Stimulated activated CD4-positive, alpha-beta T cell treated with anti-CD3 and anti-CD28 coated beads, Interleukin-2, amount 100 ng/mL, for 24 hours (primary cell): ENCODE measurements at regions not wholly inside any gene's neighbourhood (a gene's known extent, or its start where the extent isn't known, plus 50 kb on each side); places are given as distances from the start of the nearest gene placed in this dataset.
"Not testable (repeated sequence)": the region's sequence is repeated elsewhere in the genome, so short reads cannot be mapped to it uniquely, and the experiment has no call there.

ENCODE experiments used
- DNase-seq, 2 donors: peaks; one replicate each; pipeline ENCODE4 v3.0.0-alpha.2; 2020

- no peak for DNase-seq
Measured at GRCh38 chr3:23710555-23710954, 95.2 kb upstream of the UBE2E1 start.

GRCh38 chr3:23711916-23712494 lies 93.8 kb upstream of the UBE2E1 start:
- no peak for DNase-seq

- no peak for DNase-seq
Measured at GRCh38 chr3:23712656-23713559, 92.8 kb upstream of the UBE2E1 start.

GRCh38 chr3:23713641-23714040 lies 92.1 kb upstream of the UBE2E1 start:
- no peak for DNase-seq

GRCh38 chr3:23720059-23720458 lies 85.7 kb upstream of the UBE2E1 start:
- no peak for DNase-seq

- no peak for DNase-seq
Measured at GRCh38 chr3:23720885-23721284, 84.9 kb upstream of the UBE2E1 start.

GRCh38 chr3:23723141-23723540 lies 82.6 kb upstream of the UBE2E1 start:
- DNase-seq = no peak

- DNase-seq = no peak
Measured at GRCh38 chr3:23723930-23724329, 81.8 kb upstream of the UBE2E1 start.

GRCh38 chr3:23726811-23727548 lies 78.8 kb upstream of the UBE2E1 start:
- DNase-seq = no peak

- no peak for DNase-seq
Measured at GRCh38 chr3:23728601-23729117, 77.1 kb upstream of the UBE2E1 start.

GRCh38 chr3:23729362-23729761 lies 76.4 kb upstream of the UBE2E1 start:
- not testable (repeated sequence) for DNase-seq

- no peak for DNase-seq
Measured at GRCh38 chr3:23734481-23734880, 71.3 kb upstream of the UBE2E1 start.

GRCh38 chr3:23735062-23735461 lies 70.7 kb upstream of the UBE2E1 start:
- DNase-seq = no peak

- no peak for DNase-seq
Measured at GRCh38 chr3:23735535-23736326, 70.0 kb upstream of the UBE2E1 start.

- no peak for DNase-seq
Measured at GRCh38 chr3:23738944-23739343, 66.8 kb upstream of the UBE2E1 start.

GRCh38 chr3:23739536-23739935 lies 66.2 kb upstream of the UBE2E1 start:
- no peak for DNase-seq

GRCh38 chr3:23740517-23740965 lies 65.2 kb upstream of the UBE2E1 start:
- DNase-seq = peak; percentile 27 to 38

GRCh38 chr3:23741036-23741706 lies 64.6 kb upstream of the UBE2E1 start:
- DNase-seq = no peak

GRCh38 chr3:23743141-23743784 lies 62.5 kb upstream of the UBE2E1 start:
- DNase-seq = no peak

GRCh38 chr3:23746441-23746840 lies 59.3 kb upstream of the UBE2E1 start:
- no peak for DNase-seq

GRCh38 chr3:23747841-23748240 lies 57.9 kb upstream of the UBE2E1 start:
- no peak for DNase-seq
